K562 (cell line): ENCODE measurements at regions not wholly inside any gene's neighbourhood (a gene's known extent, or its start where the extent isn't known, plus 50 kb on each side); places are given as distances from the start of the nearest gene placed in this dataset.

Source experiments
- AFF4 ChIP-seq: sonication (generic); formaldehyde crosslinking; IDR thresholded peaks from 2 replicates; pipeline ENCODE4 v1.8.0; 2023; ENCODE audit warnings: mild to moderate bottlenecking, missing genetic modification reagents
- CEBPG ChIP-seq, 3 experiments: fragments of 200-800 bp in 1 of 3; sonication (Bioruptor generic) in 1 of 3; sonication (generic) in 1 of 3; formaldehyde crosslinking in 1 of 3; IDR thresholded peaks in 2 of 3; conservative IDR thresholded peaks in 1 of 3; 2 replicates each; pipeline versions ENCODE4 v1.6.1 to v1.8.0; 2016 to 2022; ENCODE audit warnings: missing compliant biosample characterization in 2 of 3, missing genetic modification characterization in 2 of 3, mild to moderate bottlenecking in 1 of 3, missing genetic modification reagents in 1 of 3
- FOXP4 ChIP-seq: sonication (generic); formaldehyde crosslinking; IDR thresholded peaks from 2 replicates; pipeline ENCODE4 v1.8.0; 2022; ENCODE audit warnings: mild to moderate bottlenecking, missing genetic modification reagents, borderline replicate concordance
- SIX5 ChIP-seq, 2 experiments: IDR thresholded peaks; 2 replicates each; pipeline ENCODE4 v1.6.1; 2011; ENCODE audit warnings: low read length in 2 of 2, borderline replicate concordance in 1 of 2, low read depth in 1 of 2, mild to moderate bottlenecking in 1 of 2, moderate library complexity in 1 of 2; ENCODE audit not compliant: insufficient read depth in 1 of 2
- SMARCE1 ChIP-seq: fragments of 450-650 bp; IDR thresholded peaks from 2 replicates; pipeline ENCODE4 v1.7.1; 2016; ENCODE audit warnings: mild to moderate bottlenecking
- TSC22D4 ChIP-seq: fragments of 450-650 bp; IDR thresholded peaks from 2 replicates; pipeline ENCODE4 v1.6.1; 2016; ENCODE audit warnings: missing genetic modification characterization, missing biosample characterization, control low read depth

DNA sequence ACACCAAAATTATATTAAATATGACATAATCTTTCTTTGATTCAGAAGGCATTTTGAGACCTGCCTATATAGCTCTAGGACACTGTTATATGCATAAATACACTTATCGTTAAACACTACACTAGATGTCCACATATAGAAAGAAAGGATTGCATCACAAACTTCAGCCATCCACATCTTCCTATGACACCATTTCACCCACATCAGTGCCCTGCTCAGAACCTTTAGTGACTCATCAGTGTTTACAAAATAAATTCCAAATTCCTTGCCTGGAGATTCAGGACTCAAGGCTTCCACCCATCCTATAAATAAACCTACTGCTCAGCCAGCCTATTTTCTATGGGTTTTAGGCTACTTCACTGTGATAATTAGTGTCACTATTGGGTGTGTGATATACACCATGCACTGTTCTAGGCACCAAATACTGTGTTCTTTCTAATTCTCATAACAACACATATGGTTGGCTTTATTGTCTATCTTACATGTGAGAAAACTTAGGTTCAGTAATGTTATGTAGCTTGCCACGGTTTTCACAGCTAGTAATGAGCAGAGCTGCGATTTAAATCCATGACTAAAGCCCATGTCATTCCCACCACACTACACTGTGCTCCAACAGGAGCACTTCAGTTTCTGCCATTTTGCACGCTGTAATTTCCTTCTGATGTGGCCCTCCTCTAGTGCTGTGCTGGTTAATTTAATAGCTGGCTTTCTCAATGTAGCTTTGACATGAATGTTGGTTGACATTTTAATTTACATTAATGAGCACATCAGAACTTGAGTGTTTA is 103.3 kb downstream of the SREK1 start (continued):
- TF ChIP-seq CEBPG (CRISPR knock-in tag; IDR thresholded peaks at IDR 0.05) (no peak), CEBPG (tag; conservative IDR thresholded peaks at IDR 0.05 in 1 of 2, IDR thresholded peaks at IDR 0.05 in 1 of 2) (peak; percentile 41 to 87; a peak in 3 of 4 replicates), TSC22D4 (no peak), AFF4 (CRISPR knock-in tag) (no peak), SIX5 (IDR thresholded peaks at IDR 0.05; ENCODE audit: borderline replicate concordance in 1 of 2, insufficient read depth in 1 of 2, low read depth in 1 of 2, low read length in 2 of 2) (no peak), FOXP4 (CRISPR knock-in tag) (no peak), SMARCE1 (no peak)
- TF ChIP-seq, all 486 proteins: peak for 4
